Posterior vena cava (tissue), 2 donors: ENCODE measurements at regions not wholly inside any gene's neighbourhood (a gene's known extent, or its start where the extent isn't known, plus 50 kb on each side); places are given as distances from the start of the nearest gene placed in this dataset.
"Not testable (repeated sequence)": the region's sequence is repeated elsewhere in the genome, so short reads cannot be mapped to it uniquely, and the experiment has no call there.

Source experiments
- DNase-seq: peaks from one replicate; pipeline ENCODE4 v3.0.0-alpha.2; 2020; ENCODE audit warnings: low spot score
- intact Hi-C, 2 donors: fragments of 100-400 bp; cut with DNase I; formaldehyde crosslinking; loops; one replicate each; pipeline versions ENCODE4 v1.14.1 to v1.14.2; 2022 to 2023
- donor health status: DM: yes; HTN: yes; CAD: no.
- donor health status: DM: yes; HTN: yes; CAD: no.

DNA sequence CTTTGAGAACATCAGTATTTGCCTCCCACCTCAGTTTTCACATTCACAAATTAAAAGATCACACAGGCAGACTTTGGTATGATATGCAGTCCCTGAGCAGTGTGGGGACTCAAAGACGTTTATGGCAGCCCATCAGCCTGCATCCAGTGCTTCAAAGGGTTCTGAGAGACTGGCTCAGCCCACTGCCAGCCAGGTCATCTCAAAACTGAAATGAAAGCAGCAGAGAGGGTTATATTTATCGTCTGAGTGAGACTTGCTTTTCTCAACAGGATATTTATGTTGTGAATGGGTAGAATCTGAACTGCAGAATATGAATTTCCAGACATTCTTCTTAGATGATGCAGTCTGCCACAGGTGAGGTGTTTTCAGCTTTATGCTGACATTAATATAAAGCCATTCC lies 159.8 kb downstream of the NRN1 start:
- intact Hi-C loops = no loop called here
- DNase-seq = no peak

DNA sequence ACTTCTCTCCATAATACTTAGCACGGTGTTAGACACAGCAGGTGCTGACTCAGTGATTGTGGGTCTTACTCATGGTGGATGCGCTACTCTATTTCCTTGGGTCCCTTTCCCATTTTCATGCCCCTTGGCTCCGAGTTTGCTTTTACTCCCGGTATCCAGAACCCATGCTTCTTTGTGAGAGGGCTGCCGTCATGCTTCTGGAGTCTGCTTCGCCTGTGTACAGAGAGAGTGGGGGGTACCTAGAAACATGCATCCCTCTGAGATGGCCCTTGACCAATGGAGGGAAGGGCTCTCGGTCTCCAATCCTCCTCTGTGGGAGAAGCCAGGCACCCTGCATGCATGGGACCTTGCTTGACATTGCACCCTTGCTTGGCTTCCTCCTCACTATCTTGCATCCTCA lies 160.4 kb downstream of the NRN1 start:
- no peak for DNase-seq

DNA sequence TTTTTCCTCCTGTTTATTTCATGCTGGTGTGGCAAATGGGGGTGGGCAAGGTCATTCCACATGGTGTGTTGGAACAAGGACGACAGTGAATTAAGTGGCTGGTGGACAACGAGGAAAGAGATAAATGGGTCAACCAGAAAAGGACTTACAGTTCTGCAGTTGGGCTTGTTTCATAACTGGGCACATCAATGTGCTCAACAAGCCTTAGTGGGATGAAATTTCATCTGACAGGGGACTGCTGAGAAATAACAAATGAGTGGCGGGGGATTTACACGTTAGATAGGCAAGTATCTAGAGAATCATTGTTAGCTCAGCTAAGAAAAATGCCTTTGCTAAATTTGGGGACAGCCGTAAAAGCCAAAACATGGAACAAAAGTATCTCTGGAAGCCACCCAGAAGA lies 163.6 kb downstream of the NRN1 start:
- intact Hi-C loops = no loop called here
- no peak for DNase-seq

More for the DNA sequence above, 160.4 kb downstream of the NRN1 start:
- intact Hi-C loops = no loop called here

DNA sequence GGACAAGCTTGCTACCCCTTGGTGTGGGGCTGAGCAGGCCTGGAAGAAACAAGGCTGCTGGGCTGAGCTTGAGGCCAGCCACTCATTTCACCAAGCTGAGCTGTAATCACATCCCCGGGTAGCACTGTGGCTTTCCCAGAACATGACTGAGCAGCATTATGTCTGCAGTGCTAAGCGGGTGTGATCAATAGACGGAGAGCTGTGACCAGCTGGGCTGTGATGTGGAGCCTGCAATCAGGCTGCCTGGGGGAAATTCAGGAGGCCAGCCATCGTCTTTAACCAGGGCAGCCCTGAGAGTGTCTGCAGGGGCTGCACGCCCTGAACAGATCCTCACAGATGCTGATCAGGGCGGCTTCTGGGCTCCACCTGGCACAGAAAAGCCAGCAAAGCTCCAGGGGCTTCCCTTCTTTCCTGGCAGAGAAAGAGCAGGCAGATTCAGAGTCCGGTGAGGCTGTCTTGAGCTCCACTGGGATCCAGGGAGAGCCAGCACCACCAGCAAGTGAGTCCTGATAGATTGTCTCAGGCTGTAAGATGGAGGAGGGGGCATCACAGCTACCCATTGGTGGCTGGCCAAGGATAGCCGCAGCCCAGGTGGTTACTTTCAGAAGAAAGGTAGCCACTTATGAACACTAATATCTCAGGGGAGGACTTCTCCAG lies 165.9 kb downstream of the NRN1 start:
- intact Hi-C loops = no loop called here
- no peak for DNase-seq

DNA sequence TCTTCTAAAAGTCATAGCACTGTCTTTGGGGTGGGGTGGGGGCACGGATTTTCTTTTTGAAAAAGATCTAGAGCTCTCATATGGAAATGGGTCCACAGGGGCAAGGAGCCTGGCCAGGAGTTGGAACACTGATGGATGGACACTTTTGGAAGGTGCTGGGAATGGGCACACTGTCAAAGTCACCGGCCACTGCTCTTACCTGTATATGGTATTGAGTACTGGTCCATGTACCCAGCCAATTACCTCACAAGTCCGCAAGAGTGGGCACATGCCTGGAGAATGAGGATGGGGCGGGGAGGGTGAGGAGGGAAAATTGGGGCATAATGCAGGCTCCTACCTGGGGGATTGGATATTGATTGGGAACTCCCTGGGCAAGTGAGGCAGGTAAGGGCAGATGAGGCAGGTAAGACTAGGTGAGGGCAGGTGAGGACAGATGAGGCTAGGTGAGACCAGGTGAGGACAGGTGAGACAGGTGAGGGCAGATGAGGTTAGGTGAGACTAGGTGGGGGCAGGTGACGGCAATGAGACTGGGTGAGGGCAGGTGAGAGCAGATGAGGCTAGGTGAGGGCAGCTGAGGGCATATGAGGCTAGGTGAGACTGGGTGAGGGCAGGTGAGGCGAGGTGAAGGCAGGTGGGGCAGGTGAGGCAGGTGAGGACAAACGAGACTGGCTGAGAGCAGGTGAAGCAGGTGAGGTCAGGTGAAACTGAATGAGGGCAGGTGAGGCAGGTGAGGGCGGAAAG lies 167.9 kb downstream of the NRN1 start:
- DNase-seq = peak; percentile 65
- intact Hi-C loops = no loop called here

DNA sequence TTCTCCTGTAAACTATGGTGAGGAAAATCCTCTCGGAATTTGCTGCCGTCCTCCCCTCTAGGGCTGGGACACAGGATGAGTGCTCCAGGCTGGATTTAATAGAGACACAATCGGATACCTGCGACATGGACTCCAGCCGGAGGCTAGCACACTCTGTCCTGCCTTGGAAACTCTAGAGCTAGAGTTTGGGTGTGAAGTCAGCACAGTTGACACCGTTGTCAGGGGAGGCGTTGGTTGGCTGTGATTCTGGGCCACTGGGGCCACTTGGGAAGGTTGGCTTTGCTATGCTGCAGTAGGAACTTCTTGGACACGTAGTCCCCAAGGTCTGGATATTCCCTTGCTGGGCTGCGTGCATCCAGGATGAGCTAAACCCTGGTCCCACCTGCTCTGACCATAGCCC lies 169.4 kb downstream of the NRN1 start:
- intact Hi-C loops = no loop called here
- DNase-seq = no peak

DNA sequence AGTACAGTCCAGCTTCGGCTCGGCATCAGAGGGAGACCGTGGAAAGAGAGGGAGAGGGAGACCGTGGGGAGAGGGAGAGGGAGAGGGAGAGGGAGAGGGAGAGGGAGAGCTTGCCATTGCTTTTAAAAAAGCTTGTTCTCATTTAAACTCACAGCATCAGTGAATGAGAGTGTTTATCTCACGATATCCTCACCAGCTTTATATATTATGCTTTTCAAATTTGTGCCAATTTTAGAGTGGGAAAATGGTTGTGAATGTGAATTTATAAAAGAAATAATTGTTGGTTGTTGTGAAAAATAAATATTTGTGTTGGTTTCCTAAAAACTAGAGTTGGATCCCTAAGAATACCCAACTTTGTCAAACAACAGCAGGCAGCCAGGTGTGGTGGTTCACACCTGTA lies 170.1 kb downstream of the NRN1 start:
- DNase-seq, intact Hi-C loops: not testable (repeated sequence)

DNA sequence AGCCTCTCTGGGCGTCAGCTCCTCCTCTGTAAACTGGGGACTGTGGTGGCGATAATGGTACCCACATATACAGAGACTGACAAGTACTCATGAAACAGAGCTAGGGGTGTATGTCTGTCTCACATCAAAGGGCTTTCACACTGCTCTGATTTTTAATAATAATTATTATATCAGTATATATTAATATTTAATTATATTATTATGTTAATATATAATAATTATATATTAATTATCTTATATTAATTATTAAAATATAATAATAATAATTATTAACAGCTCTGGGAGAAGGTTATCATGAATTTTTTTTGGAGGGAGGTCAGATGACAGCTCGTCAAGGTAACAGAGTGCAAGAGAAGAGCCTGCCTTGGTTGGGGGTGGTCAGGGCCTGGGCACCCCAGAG lies 173.6 kb downstream of the NRN1 start:
- intact Hi-C loops = loop anchor here in 1 of 2 donors (5.0 kb wide), 1 partner anchor 661 kb away; no protein-coding TSS in a partner anchor
- no peak for DNase-seq

DNA sequence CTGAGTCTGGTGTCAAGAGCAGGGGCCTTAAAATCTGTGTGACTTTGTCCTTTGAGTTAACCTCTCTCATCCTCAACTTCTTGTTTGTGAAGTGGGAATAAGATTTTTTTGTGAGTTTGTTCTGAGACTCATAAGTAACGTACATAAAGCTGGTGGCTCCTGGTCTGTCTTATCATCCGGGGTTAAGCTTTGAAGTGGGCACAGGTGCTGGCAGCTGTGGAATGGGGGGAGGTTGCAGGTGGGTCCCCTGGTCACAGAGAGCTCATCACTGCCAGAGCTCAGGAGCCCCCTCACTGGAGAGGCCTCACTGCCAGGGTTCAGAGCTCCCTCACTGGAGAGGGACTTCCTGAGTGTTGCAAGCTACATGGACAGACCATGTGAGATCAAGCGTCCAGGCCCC lies 174.1 kb downstream of the NRN1 start:
- DNase-seq = no peak
- intact Hi-C loops = loop anchor here in 1 of 2 donors (5.0 kb wide), 1 partner anchor 660 kb away; no protein-coding TSS in a partner anchor

DNA sequence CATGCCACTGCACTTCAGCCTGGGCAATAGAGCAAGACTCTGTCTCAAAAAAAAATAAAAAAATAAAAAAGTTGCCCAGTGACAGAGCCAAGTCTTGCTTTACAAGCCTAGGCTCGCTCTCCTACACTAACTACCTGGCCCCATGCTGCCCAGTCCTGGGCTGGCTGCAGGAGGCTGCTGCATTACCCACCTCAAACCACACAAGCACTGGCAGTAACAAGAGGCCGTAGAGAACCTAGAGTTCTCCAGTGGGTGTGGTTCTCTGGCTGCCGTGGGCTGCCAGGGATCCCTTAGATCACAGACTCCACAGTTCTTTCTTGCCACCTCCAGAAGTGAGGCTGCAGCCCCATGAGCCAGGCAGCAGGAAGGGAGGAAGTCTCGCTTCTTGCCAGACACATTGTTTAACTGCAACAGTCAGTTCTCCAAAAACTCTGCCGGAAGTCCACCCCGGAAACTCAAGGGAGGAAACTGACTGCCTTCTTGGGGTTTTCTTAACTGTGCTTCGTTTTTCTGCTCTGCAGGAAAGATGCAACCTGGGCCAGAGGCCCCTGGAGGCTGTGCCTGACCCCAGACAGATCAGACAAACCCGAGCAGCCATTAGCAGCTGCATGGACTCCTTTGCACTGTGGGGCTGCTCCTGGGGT lies 175.4 kb downstream of the NRN1 start:
- not testable (repeated sequence) for DNase-seq
- intact Hi-C loops = loop anchor here in 1 of 2 donors (5.0 kb wide), 1 partner anchor 659 kb away; no protein-coding TSS in a partner anchor

DNA sequence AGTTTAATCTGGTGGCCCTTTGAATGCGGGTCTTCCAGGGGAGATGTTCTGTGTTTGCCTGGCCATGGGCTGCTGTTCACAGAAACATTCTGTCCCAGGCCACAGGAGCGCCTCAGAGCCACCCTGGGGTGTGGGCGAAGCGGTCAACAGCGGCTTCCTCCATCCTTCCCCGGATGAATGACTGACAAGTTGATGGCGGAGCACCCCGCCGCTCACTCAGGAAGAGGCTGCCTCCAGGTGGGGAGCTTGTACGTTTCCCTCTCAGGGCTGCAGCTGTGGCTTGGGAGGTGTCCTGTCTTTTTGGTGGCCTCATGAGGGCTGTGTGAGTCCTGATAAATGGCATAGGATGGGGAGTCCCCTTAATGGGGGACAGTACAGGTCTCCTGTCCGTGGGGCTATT lies 178.4 kb downstream of the NRN1 start:
- intact Hi-C loops = no loop called here
- no peak for DNase-seq

DNA sequence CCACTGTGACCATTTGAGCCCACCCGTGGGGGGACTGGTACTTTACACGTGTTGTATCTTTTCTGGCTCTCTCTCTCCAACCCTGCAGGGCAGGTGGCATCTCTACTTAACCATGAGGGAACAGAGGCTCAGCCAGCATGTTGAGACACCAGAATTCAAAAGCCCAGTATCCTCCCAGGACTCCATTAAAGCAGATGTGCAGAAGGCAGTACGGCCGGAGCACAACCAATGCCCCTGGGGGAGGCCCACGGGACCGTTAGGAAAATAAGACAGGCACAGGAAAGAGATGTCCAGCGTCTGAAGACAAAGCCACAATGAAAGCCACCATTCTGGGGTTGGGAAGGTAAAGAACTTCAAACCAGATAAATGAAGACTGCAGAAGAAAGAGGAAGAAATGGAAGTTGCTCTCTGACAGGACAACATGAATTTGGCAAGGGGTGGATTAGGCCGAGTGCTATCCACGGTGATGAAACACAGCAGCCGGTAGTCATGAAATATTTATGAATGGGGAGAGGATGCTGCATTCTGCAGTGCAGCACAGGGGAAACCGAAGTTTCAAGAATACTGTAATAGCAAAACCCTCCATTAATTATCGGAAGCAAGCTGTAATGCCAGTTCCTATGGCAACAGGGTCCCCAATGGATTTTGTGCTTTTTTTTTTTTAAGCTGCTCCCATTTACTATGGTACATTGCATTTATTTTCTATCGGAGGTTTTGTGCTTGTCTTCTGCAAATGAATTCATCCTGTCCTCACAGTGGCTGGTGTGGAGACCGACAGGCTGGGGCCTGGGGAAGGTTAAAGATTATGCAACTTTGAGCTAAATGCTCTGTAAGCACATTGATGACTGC lies 179.4 kb downstream of the NRN1 start:
- intact Hi-C loops = no loop called here
- no peak for DNase-seq

DNA sequence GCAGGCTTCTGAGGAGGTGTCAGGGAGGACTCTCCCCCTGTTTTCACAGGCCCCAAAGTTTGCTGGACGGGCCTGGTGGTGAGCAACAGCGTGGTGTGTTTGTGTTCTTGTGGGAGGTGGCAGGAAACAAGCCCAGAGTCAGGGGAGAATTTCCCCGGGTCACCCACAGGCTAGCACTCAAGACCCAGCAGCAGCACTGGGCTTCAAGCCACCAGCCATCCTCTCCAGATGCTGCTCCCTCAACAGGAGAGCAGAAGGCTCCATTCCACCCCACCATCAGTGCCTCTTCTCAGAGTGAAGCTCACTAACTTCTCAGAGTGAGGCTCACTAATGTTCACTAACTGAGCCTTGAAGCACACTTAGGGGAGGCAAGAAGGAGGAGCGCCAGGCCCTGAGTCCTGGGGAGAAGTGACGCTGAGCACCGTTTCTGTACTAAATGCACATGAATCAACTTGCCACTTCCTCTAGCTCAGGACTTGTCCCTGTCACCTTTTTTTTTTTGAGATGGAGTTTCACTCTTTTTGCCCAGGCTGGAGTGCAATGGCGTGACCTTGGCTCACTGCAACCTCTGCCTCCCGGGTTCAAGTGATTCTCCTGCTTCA lies 182.2 kb downstream of the NRN1 start:
- DNase-seq, intact Hi-C loops: not testable (repeated sequence)
